Caco-2 (cell line): ENCODE measurements at regions not wholly inside any gene's neighbourhood (a gene's known extent, or its start where the extent isn't known, plus 50 kb on each side); places are given as distances from the start of the nearest gene placed in this dataset.

Source experiments
- BruUV-seq: library from RNA; stranded (reverse); fragments of 400-500 nt; replicated peaks from 2 replicates; lab custom pipeline; 2021; lab: Mats Ljungman, UMichigan
- CTCF ChIA-PET: fragments of 300-600 bp; sonication (Branson Sonifier 250); formaldehyde crosslinking; loops from one replicate; lab custom pipeline; 2022; ENCODE audit warnings: antibody characterized with exemption; lab: Charles Lee
- POLR2A ChIA-PET: fragments of 300-600 bp; sonication (Branson Sonifier 250); formaldehyde crosslinking; loops from one replicate; lab custom pipeline; 2022; ENCODE audit warnings: antibody characterized with exemption; lab: Charles Lee
- DNase-seq, 2 experiments: peaks; one replicate each; pipeline versions ENCODE4 v3.0.0 to v3.0.0-alpha.2; 2020 to 2022
- H3K27me3 ChIP-seq: replicated peaks from 2 replicates; pipeline ENCODE4 v1.6.0; 2011; ENCODE audit warnings: low read length; ENCODE audit not compliant: control insufficient read depth, insufficient read depth
- H3K36me3 ChIP-seq: 2 replicates; pipeline ENCODE4 v1.5.1; 2011; ENCODE audit warnings: low read length; ENCODE audit not compliant: control insufficient read depth, insufficient read depth
- H3K4me1 ChIP-seq: fragments of 250-450 bp; sonication (Bioruptor Pico); 2 replicates; pipeline ENCODE4 v1.5.1; 2020; ENCODE audit warnings: mild to moderate bottlenecking
- H3K4me3 ChIP-seq: 2 replicates; pipeline ENCODE4 v1.5.1; 2011; ENCODE audit warnings: low read depth, mild to moderate bottlenecking, control low read depth, low read length
- H3K9me3 ChIP-seq: fragments of 250-450 bp; sonication (Bioruptor Pico); 2 replicates; pipeline ENCODE4 v1.5.1; 2020; ENCODE audit warnings: mild to moderate bottlenecking, moderate library complexity
- H3K27ac Mint-ChIP-seq: one replicate; pipeline ENCODE4 v1.8.0; 2022; ENCODE audit warnings: mixed read lengths; ENCODE audit not compliant: unreplicated experiment
- H3K27me3 Mint-ChIP-seq: one replicate; pipeline ENCODE4 v1.8.0; 2022; ENCODE audit warnings: mixed read lengths; ENCODE audit not compliant: insufficient read depth, unreplicated experiment
- H3K36me3 Mint-ChIP-seq: one replicate; pipeline ENCODE4 v1.8.0; 2022; ENCODE audit warnings: mild to moderate bottlenecking, mixed read lengths; ENCODE audit not compliant: insufficient read depth, unreplicated experiment
- H3K4me1 Mint-ChIP-seq: one replicate; pipeline ENCODE4 v1.8.0; 2022; ENCODE audit warnings: low read depth, mixed read lengths; ENCODE audit not compliant: unreplicated experiment
- H3K4me3 Mint-ChIP-seq: one replicate; pipeline ENCODE4 v1.8.0; 2022; ENCODE audit warnings: mild to moderate bottlenecking, moderate library complexity, mixed read lengths; ENCODE audit not compliant: unreplicated experiment
- H3K9me3 Mint-ChIP-seq: one replicate; pipeline ENCODE4 v1.8.0; 2022; ENCODE audit warnings: mixed read lengths; ENCODE audit not compliant: unreplicated experiment
- intact Hi-C: fragments of 100-400 bp; cut with micrococcal nuclease; formaldehyde crosslinking; loops from one replicate; pipeline ENCODE4 v1.10.0; 2022; ENCODE audit not compliant: unreplicated experiment
- TF ChIP-seq, protein P1 (sequence below), 2 experiments: fragments of 200-600 bp in 1 of 2; IDR thresholded peaks; 1 replicate in 1 of 2; 2 replicates in 1 of 2; pipeline versions ENCODE4 v1.5.1 to v1.8.0; 2011 to 2022; ENCODE audit warnings: antibody characterized with exemption in 1 of 2, control low read depth in 1 of 2, inconsistent platforms in 1 of 2, low read depth in 1 of 2, low read length in 1 of 2, mild to moderate bottlenecking in 1 of 2, moderate library complexity in 1 of 2; ENCODE audit not compliant: insufficient read depth in 1 of 2, severe bottlenecking in 1 of 2, unreplicated experiment in 1 of 2

DNA sequence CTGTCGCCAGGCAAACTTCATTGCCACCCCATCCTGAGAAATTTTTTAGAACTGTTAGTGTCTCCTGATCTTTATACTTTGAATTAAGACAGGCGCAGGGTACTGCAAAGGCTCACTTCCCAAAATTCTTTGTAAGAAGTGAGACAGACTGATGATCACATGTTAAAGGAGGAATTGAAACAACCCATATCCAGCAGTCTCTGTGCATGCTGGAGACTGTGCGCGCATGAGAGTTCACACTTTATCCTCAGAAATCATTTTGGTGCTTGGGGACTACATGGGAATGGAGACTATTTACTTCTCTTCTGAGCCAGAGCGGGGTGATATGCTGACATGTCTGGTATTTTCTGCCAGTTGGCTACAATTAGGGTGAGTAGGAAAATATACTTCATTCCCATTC is 91.2 kb downstream of the ZNF474 start:
- TF ChIP-seq, protein P1, sequence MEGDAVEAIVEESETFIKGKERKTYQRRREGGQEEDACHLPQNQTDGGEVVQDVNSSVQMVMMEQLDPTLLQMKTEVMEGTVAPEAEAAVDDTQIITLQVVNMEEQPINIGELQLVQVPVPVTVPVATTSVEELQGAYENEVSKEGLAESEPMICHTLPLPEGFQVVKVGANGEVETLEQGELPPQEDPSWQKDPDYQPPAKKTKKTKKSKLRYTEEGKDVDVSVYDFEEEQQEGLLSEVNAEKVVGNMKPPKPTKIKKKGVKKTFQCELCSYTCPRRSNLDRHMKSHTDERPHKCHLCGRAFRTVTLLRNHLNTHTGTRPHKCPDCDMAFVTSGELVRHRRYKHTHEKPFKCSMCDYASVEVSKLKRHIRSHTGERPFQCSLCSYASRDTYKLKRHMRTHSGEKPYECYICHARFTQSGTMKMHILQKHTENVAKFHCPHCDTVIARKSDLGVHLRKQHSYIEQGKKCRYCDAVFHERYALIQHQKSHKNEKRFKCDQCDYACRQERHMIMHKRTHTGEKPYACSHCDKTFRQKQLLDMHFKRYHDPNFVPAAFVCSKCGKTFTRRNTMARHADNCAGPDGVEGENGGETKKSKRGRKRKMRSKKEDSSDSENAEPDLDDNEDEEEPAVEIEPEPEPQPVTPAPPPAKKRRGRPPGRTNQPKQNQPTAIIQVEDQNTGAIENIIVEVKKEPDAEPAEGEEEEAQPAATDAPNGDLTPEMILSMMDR (IDR thresholded peaks at IDR 0.05; ENCODE audit: insufficient read depth in 1 of 2, low read depth in 1 of 2, low read length in 1 of 2, severe bottlenecking in 1 of 2, unreplicated experiment in 1 of 2): no peak
- H3K27me3 ChIP-seq: no peaks in the 10 kb centered on the region
- H3K4me1 Mint-ChIP-seq: no peaks in the 10 kb centered on the region
- H3K27ac Mint-ChIP-seq: no peak overlapping the region
- no peak for DNase-seq
- H3K36me3 Mint-ChIP-seq: no peaks in the 10 kb centered on the region
- peaks cover 4% of the 10 kb centered on the region; the same call in 1 of the 2 replicates for H3K9me3 ChIP-seq
- H3K4me3 Mint-ChIP-seq: no peak overlapping the region
- no peaks in the 10 kb centered on the region for H3K36me3 ChIP-seq
- intact Hi-C loops: no loop called here
- peaks cover 11% of the 10 kb centered on the region for H3K27me3 Mint-ChIP-seq
- POLR2A ChIA-PET: no interaction called here
- BruUV-seq: no TSS peak
- peaks cover 9% of the 10 kb centered on the region for H3K9me3 Mint-ChIP-seq
- no peaks in the 10 kb centered on the region for H3K4me1 ChIP-seq
- H3K4me3 ChIP-seq: no peak overlapping the region
- CTCF ChIA-PET: no interaction called here

DNA sequence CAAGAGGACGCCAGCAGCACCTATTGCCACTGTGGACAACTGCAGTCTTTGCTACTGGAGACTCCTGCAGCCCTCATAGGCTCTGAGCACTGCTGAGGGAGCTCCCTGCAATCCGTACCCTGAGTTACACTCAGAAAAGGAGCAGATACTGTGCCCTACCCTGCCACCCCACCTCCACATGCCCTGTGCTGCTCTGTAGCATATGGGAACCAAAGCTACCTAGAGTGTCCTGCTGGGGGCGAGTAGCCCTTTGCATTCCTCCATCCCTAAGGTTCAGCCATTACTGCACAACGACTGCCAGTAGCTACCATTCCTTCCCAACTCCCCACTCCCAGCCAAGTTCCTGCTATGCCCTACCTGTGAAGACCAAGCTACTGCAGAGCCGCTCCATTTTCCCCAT is 90.2 kb upstream of the SNCAIP start:
- H3K36me3 ChIP-seq: no peaks in the 10 kb centered on the region
- CTCF ChIA-PET: interaction anchor here (0.7 kb wide), 1 partner anchor 277 kb away, joined by 3 read pairs; no protein-coding TSS in a partner anchor
- POLR2A ChIA-PET: interaction anchor here (0.7 kb wide), 1 partner anchor 122 kb away, joined by 3 read pairs; no protein-coding TSS in a partner anchor
- TF ChIP-seq, protein P1 (IDR thresholded peaks at IDR 0.05; ENCODE audit: insufficient read depth in 1 of 2, low read depth in 1 of 2, low read length in 1 of 2, severe bottlenecking in 1 of 2, unreplicated experiment in 1 of 2): no peak
- H3K4me3 Mint-ChIP-seq: no peak overlapping the region
- H3K4me3 ChIP-seq: no peak overlapping the region
- BruUV-seq: no TSS peak
- no peaks in the 10 kb centered on the region for H3K36me3 Mint-ChIP-seq
- peaks cover 9% of the 10 kb centered on the region for H3K27me3 Mint-ChIP-seq
- H3K27ac Mint-ChIP-seq: no peak overlapping the region
- peak in 1 of 2 experiments; percentile 6 for DNase-seq
- peaks cover 4% of the 10 kb centered on the region; the same call in 1 of the 2 replicates for H3K9me3 ChIP-seq
- peaks cover 9% of the 10 kb centered on the region for H3K9me3 Mint-ChIP-seq
- H3K4me1 Mint-ChIP-seq: no peaks in the 10 kb centered on the region
- no peaks in the 10 kb centered on the region for H3K4me1 ChIP-seq
- intact Hi-C loops: loop anchor here (1.0 kb wide), 1 partner anchor 193 kb away; no protein-coding TSS in a partner anchor
- H3K27me3 ChIP-seq: no peaks in the 10 kb centered on the region

- H3K27ac Mint-ChIP-seq: no peak overlapping the region
- H3K4me1 Mint-ChIP-seq: no peaks in the 10 kb centered on the region
- ChIA-PET CTCF (interaction anchor here (0.7 kb wide), 1 partner anchor 276 kb away, joined by 3 read pairs; no protein-coding TSS in a partner anchor), POLR2A (interaction anchor here (0.7 kb wide), 1 partner anchor 121 kb away, joined by 3 read pairs; no protein-coding TSS in a partner anchor)
- DNase-seq: no peak
- Histone ChIP-seq H3K27me3 (no peaks in the 10 kb centered on the region), H3K4me1 (no peaks in the 10 kb centered on the region), H3K9me3 (peaks cover 4% of the 10 kb centered on the region; the same call in 1 of the 2 replicates), H3K36me3 (no peaks in the 10 kb centered on the region), H3K4me3 (no peak overlapping the region)
- TF ChIP-seq, protein P1 (IDR thresholded peaks at IDR 0.05; ENCODE audit: insufficient read depth in 1 of 2, low read depth in 1 of 2, low read length in 1 of 2, severe bottlenecking in 1 of 2, unreplicated experiment in 1 of 2): no peak
- intact Hi-C loops: loop anchor here (1.0 kb wide), 1 partner anchor 193 kb away; no protein-coding TSS in a partner anchor
- peaks cover 8% of the 10 kb centered on the region for H3K27me3 Mint-ChIP-seq
- BruUV-seq: no TSS peak
- no peak overlapping the region for H3K4me3 Mint-ChIP-seq
- peaks cover 9% of the 10 kb centered on the region for H3K9me3 Mint-ChIP-seq
- no peaks in the 10 kb centered on the region for H3K36me3 Mint-ChIP-seq
These were observed 89.5 kb upstream of the SNCAIP start for GRCh38 chr5:122222580-122222979.
